Activated B cell treated with CpG ODN at 0.5 μM for 24 hours (primary cell): ENCODE measurements at regions not wholly inside any gene's neighbourhood (a gene's known extent, or its start where the extent isn't known, plus 50 kb on each side); places are given as distances from the start of the nearest gene placed in this dataset.

Source experiments
- ATAC-seq: fragments of 200-7000 bp; cut with Tn5 transposase; one replicate; pipeline ENCODE4 v1.10.0; 2021; ENCODE audit warnings: low read depth, mild to moderate bottlenecking, moderate library complexity
- CTCF ChIA-PET: fragments of 350-600 bp; sonication (Branson Sonifier 250); formaldehyde crosslinking; loops from one replicate; lab custom pipeline; 2021; ENCODE audit warnings: antibody characterized with exemption; lab: Charles Lee
- POLR2A ChIA-PET: fragments of 350-600 bp; sonication (Branson Sonifier 250); formaldehyde crosslinking; loops from one replicate; lab custom pipeline; 2021; ENCODE audit warnings: antibody characterized with exemption; lab: Charles Lee
- DNase-seq: peaks from one replicate; pipeline ENCODE4 v3.0.0; 2022
- H3K27ac Mint-ChIP-seq: one replicate; pipeline ENCODE4 v1.8.0; 2020; ENCODE audit warnings: mixed read lengths
- H3K27me3 Mint-ChIP-seq: one replicate; pipeline ENCODE4 v1.8.0; 2021; ENCODE audit warnings: mixed read lengths
- H3K36me3 Mint-ChIP-seq: one replicate; pipeline ENCODE4 v1.8.0; 2021; ENCODE audit warnings: low read depth, mixed read lengths
- H3K4me1 Mint-ChIP-seq: one replicate; pipeline ENCODE4 v1.8.0; 2021; ENCODE audit warnings: mixed read lengths
- H3K4me3 Mint-ChIP-seq: one replicate; pipeline ENCODE4 v1.8.0; 2020; ENCODE audit warnings: mild to moderate bottlenecking, mixed read lengths
- H3K9me3 Mint-ChIP-seq: one replicate; pipeline ENCODE4 v1.8.0; 2020; ENCODE audit warnings: mixed read lengths
- intact Hi-C: fragments of 100-400 bp; cut with micrococcal nuclease; formaldehyde crosslinking; loops from one replicate; pipeline ENCODE4 v1.15.1; 2024
- TF ChIP-seq, protein P1 (sequence below): fragments of 200-600 bp; IDR thresholded peaks from one replicate; pipeline ENCODE4 v1.8.0; 2022; ENCODE audit warnings: antibody characterized with exemption, mild to moderate bottlenecking

DNA sequence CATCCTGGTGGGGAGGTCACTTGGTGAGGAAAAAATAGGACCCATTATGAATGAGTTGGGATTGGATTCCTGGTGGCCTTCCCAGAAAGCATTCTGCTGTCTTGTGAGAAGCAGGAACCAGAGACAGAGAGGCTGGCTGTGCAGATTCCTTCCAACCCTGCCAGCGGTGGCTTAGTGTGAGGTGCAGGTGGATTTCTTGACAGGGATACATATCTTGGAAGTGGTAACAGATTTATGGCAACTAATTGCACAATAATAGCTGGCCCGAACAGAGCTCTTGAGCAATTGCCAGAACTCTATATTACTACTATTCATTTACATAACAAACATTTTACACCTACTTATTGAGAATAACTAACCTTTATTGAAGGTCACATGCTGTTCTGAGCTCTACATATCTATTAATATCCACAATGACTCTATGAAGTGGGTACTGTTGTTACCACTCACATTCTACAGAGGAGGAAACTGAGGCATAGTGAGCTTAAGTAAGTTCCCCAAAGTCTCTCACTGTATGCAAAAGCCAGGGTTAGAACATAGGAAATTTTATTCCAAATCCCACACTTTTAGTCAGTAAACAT, 173.9 kb upstream of the SERP2 start:
- intact Hi-C loops = no loop called here
- Mint-ChIP-seq H3K4me1 (no peaks in the 10 kb centered on the region), H3K36me3 (no peaks in the 10 kb centered on the region), H3K27me3 (peaks cover 14% of the 10 kb centered on the region), H3K27ac (no peak overlapping the region), H3K4me3 (no peak overlapping the region), H3K9me3 (no peaks in the 10 kb centered on the region)
- POLR2A ChIA-PET = no interaction called here
- ATAC-seq (no peak), DNase-seq (no peak)
- CTCF ChIA-PET = interaction anchor here (1.0 kb wide), 1 partner anchor 10 kb away, joined by 3 read pairs; no protein-coding TSS in a partner anchor
- TF ChIP-seq, protein P1, sequence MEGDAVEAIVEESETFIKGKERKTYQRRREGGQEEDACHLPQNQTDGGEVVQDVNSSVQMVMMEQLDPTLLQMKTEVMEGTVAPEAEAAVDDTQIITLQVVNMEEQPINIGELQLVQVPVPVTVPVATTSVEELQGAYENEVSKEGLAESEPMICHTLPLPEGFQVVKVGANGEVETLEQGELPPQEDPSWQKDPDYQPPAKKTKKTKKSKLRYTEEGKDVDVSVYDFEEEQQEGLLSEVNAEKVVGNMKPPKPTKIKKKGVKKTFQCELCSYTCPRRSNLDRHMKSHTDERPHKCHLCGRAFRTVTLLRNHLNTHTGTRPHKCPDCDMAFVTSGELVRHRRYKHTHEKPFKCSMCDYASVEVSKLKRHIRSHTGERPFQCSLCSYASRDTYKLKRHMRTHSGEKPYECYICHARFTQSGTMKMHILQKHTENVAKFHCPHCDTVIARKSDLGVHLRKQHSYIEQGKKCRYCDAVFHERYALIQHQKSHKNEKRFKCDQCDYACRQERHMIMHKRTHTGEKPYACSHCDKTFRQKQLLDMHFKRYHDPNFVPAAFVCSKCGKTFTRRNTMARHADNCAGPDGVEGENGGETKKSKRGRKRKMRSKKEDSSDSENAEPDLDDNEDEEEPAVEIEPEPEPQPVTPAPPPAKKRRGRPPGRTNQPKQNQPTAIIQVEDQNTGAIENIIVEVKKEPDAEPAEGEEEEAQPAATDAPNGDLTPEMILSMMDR = no peak

DNA sequence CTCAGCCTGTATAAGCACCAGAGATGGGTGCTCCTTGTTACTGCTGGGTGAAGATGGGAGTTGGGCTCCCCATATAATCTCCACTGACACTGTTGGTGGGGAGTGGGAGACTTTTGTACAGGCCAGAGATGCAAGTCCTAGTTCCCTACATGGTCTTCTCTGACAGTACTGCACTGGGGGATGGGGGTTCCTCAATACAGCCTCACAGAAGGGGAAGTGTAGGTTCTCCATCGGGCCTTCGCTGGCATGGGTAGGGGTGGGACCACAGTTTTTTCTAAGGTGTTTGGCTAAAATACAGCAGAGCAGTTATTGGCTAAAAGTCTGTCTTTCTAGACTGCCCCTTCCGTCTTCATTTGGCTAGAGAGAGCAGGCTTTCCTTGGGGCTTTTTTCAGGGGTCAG, 167.2 kb upstream of the SERP2 start:
- intact Hi-C loops = no loop called here
- ChIA-PET POLR2A (no interaction called here), CTCF (no interaction called here)
- Mint-ChIP-seq H3K27me3 (peaks cover 6% of the 10 kb centered on the region), H3K4me1 (no peaks in the 10 kb centered on the region), H3K36me3 (no peaks in the 10 kb centered on the region), H3K9me3 (peaks cover 3% of the 10 kb centered on the region), H3K27ac (no peak overlapping the region), H3K4me3 (no peak overlapping the region)
- no peak for ATAC-seq
- TF ChIP-seq, protein P1 = no peak
- no peak for DNase-seq

DNA sequence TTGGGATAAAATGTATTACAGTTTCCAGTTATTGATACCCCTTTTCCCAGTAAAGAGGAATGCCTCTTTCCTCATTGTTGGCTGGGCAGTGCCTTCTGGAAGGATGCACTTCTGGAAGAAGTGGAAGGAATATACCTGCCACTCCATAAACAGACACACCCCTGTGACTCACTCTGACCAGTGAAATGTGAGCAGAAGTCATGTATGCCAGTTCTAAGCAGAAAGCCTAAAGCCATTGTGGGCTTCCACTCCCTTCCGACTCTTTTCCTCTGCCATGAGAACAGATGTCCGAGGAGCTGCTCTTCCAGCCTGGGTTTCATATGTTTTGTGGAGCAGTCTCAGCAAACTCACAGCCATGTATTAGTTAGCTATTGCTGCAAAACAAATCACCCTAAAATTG, 166.1 kb upstream of the SERP2 start:
- POLR2A ChIA-PET = no interaction called here
- no peak overlapping the region for H3K4me3 Mint-ChIP-seq
- H3K27ac Mint-ChIP-seq = no peak overlapping the region
- H3K36me3 Mint-ChIP-seq = no peaks in the 10 kb centered on the region
- H3K9me3 Mint-ChIP-seq = peaks cover 3% of the 10 kb centered on the region
- ATAC-seq = no peak
- intact Hi-C loops = no loop called here
- DNase-seq = no peak
- H3K4me1 Mint-ChIP-seq = no peaks in the 10 kb centered on the region
- CTCF ChIA-PET = no interaction called here
- peaks cover 6% of the 10 kb centered on the region for H3K27me3 Mint-ChIP-seq
- TF ChIP-seq, protein P1 = no peak

DNA sequence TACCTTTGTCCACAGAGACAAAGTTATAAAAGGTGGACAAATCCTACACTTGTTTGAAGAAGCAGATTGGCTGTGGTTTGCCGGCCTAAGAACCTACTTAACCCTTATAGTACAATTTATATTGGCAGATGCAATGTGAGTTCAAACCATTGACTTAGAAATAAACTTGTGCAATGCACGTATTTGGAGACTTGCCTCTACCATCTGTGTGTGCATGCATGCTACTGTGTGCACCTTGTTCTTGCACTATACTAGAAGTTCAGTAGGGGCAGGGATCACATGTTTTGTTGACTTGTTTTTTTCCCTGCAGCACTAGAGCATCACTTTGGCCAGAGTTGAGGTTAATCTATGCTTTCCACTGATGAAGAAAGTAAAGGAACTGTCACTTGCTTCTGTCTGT, 163.1 kb upstream of the SERP2 start:
- no peak overlapping the region for H3K27ac Mint-ChIP-seq
- intact Hi-C loops = no loop called here
- H3K27me3 Mint-ChIP-seq = peaks cover 7% of the 10 kb centered on the region
- no peak overlapping the region for H3K4me3 Mint-ChIP-seq
- H3K4me1 Mint-ChIP-seq = no peaks in the 10 kb centered on the region
- TF ChIP-seq, protein P1 = no peak
- DNase-seq (no peak), ATAC-seq (no peak)
- H3K9me3 Mint-ChIP-seq = peaks cover 3% of the 10 kb centered on the region
- no peaks in the 10 kb centered on the region for H3K36me3 Mint-ChIP-seq
- POLR2A ChIA-PET = no interaction called here
- CTCF ChIA-PET = no interaction called here

DNA sequence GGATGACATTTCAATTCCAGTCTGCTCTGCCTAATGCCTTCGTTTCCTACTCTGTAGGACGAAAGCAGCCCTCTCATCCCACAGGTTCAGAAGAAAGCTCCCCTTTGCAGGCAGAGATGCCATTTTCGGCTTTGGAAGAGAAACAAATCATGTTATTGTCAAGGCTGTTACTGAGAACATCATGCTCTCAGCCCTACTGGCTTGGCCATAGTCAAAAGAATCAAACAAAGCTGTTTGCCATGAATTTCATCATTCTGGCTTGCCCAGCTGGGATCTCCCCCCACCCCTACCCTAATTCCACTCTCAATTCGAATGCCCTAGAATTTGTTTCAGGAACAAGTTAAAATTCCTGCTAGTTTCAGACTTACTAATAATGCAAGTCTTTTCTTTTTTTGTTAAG, 162.3 kb upstream of the SERP2 start:
- ChIA-PET POLR2A (no interaction called here), CTCF (no interaction called here)
- TF ChIP-seq, protein P1 = no peak
- Mint-ChIP-seq H3K4me3 (no peak overlapping the region), H3K27ac (no peak overlapping the region), H3K9me3 (no peaks in the 10 kb centered on the region), H3K4me1 (no peaks in the 10 kb centered on the region), H3K36me3 (no peaks in the 10 kb centered on the region), H3K27me3 (peaks cover 10% of the 10 kb centered on the region)
- no peak for DNase-seq
- ATAC-seq = no peak
- intact Hi-C loops = no loop called here
